PC-9 (cell line): ENCODE measurements at regions not wholly inside any gene's neighbourhood (a gene's known extent, or its start where the extent isn't known, plus 50 kb on each side); places are given as distances from the start of the nearest gene placed in this dataset.
"Not testable (repeated sequence)": the region's sequence is repeated elsewhere in the genome, so short reads cannot be mapped to it uniquely, and the experiment has no call there.

Experiments
- CTCF ChIP-seq: fragments of 200-600 bp; sonication (generic); conservative IDR thresholded peaks from 2 replicates; pipeline ENCODE4 v1.6.1; 2017; ENCODE audit warnings: mixed run types, antibody characterized with exemption, mild to moderate bottlenecking, moderate library complexity
- EZH2 ChIP-seq: fragments of 200-600 bp; sonication (generic); IDR thresholded peaks from 2 replicates; pipeline ENCODE4 v1.8.0; 2017; ENCODE audit warnings: antibody characterized with exemption, low read depth

GRCh38 chr1:82358706-82359105 lies 558.0 kb downstream of the ADGRL2 start:
- not testable (repeated sequence) for TF ChIP-seq CTCF, EZH2
